Tibial nerve (tissue), 4 donors: ENCODE measurements at regions not wholly inside any gene's neighbourhood (a gene's known extent, or its start where the extent isn't known, plus 50 kb on each side); places are given as distances from the start of the nearest gene placed in this dataset.
"Not testable (repeated sequence)": the region's sequence is repeated elsewhere in the genome, so short reads cannot be mapped to it uniquely, and the experiment has no call there.

ENCODE experiments used
- CTCF ChIP-seq, 5 experiments: fragments of 200-600 bp in 3 of 5; fragments of 450-650 bp in 2 of 5; sonication (generic) in 3 of 5; IDR thresholded peaks; one replicate each; pipeline ENCODE4 v1.5.1; 2016 to 2019; ENCODE audit warnings: antibody characterized with exemption in 5 of 5, mild to moderate bottlenecking in 3 of 5, moderate library complexity in 2 of 5
- EP300 ChIP-seq, 2 donors: sonication (generic); formaldehyde crosslinking; IDR thresholded peaks; one replicate each; pipeline ENCODE4 v1.6.1; 2017; ENCODE audit warnings: antibody characterized with exemption in 2 of 2, mild to moderate bottlenecking in 1 of 2
- POLR2A ChIP-seq, 2 donors: fragments of 450-650 bp; IDR thresholded peaks; one replicate each; pipeline ENCODE4 v1.6.1; 2017; ENCODE audit warnings: antibody characterized with exemption in 2 of 2, mild to moderate bottlenecking in 2 of 2, moderate library complexity in 2 of 2

DNA sequence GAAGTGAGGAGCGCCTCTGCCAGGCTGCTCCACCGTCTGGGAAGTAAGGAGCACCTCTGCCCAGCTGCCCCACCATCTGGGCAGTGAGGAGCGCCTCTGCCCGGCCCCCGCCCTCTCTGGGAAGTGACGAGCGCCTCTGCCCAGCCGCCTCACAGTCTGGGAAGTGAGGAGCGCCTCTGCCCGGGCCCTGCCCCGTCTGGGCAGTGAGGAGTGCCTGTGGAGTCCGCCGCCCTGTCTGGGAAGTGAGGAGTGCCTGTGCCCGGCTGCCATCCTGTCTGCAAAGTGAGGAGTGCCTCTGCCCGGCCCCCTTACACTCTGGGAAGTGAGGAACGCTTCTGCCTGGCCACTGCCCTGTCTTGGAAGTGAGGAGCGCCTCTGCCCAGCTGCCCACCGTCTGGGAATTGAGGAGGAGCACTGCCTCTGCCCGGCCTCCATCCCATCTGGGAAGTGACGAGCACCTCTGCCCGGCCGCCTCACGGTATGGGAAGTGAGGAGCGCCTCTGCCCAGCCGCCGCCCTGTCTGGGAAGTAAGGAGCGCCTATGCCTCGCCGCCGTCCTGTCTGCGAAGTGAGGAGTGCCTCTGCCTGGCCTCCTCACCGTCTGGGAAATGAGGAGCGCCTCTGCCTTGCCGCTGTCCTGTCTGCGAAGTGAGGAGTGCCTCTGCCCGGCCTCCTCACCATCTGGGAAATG lies 576.2 kb upstream of the C9orf72 start:
- not testable (repeated sequence) for TF ChIP-seq CTCF, POLR2A, EP300 (IDR thresholded peaks at IDR 0.05)
